Activated CD8-positive, alpha-beta memory T cell treated with anti-CD3 and anti-CD28 coated beads for 36 hours (primary cell): ENCODE measurements at regions not wholly inside any gene's neighbourhood (a gene's known extent, or its start where the extent isn't known, plus 50 kb on each side); places are given as distances from the start of the nearest gene placed in this dataset.
"Not testable (repeated sequence)": the region's sequence is repeated elsewhere in the genome, so short reads cannot be mapped to it uniquely, and the experiment has no call there.

Source experiments
- CTCF ChIA-PET: fragments of 350-600 bp; sonication (Branson Sonifier 250); formaldehyde crosslinking; loops from one replicate; lab custom pipeline; 2021; ENCODE audit warnings: antibody characterized with exemption; lab: Charles Lee
- POLR2A ChIA-PET: fragments of 350-600 bp; sonication (Branson Sonifier 250); formaldehyde crosslinking; loops from one replicate; lab custom pipeline; 2021; ENCODE audit warnings: antibody characterized with exemption; lab: Charles Lee

- CTCF ChIA-PET: no interaction called here
- POLR2A ChIA-PET: no interaction called here
These were observed 173.9 kb upstream of the TNC start for GRCh38 chr9:115291841-115292240.

DNA sequence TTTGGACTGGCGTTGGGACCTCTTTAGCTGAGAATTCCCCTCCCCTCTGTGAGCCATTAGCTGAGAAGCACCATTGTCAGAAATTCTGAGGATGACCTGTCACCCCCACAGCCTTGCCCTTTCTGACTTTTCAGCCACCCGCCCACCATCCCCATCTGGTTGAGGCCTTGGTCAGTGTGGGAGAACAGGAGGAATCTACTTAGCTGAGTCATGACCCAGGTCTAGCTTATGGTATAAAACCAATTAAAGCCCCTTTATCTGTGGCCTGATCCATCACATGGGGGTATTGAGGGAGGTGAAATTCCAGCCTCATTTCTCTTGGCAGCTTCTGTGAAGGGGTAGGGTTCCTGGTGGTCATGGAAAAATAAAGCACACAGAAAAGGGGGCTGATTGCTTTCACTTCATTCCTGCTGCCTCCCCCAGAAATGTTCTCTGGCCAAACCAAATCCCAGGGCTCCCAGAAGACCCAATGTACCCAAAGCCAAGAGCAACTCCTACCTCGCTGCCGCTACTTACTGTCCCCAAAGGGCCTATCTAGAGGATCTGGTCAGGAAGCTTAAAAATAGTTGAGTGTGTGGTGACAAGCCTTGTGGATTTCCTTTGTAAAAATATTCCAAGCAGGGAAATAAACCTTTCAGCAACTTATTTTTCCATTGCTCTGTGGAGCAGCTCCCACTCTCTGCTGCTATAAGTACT, 174.8 kb upstream of the TNC start:
- POLR2A ChIA-PET: no interaction called here
- CTCF ChIA-PET: interaction anchor here (0.5 kb wide), 1 partner anchor 157 kb away, joined by 9 read pairs; no protein-coding TSS in a partner anchor

DNA sequence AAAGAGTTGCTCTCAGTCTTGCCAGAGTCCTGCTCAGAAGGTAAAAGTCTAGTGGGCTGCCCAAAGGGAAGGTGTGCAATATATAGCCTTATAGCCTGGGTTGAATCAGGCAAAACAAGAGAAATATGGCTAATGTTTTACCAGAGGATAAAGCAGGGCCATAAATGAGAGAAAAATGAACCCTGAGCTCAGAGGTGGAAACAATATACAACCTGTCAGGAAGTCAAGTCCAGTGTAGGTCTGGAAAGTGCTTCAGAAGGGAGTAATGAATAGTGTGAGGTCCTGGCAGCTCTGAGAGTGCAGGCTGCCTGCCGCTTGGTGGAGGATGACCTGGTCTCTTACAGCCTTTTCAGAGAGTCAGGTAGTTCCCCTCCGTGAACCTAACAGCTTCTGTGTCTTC, 177.8 kb upstream of the TNC start:
- CTCF ChIA-PET: no interaction called here
- POLR2A ChIA-PET: no interaction called here

DNA sequence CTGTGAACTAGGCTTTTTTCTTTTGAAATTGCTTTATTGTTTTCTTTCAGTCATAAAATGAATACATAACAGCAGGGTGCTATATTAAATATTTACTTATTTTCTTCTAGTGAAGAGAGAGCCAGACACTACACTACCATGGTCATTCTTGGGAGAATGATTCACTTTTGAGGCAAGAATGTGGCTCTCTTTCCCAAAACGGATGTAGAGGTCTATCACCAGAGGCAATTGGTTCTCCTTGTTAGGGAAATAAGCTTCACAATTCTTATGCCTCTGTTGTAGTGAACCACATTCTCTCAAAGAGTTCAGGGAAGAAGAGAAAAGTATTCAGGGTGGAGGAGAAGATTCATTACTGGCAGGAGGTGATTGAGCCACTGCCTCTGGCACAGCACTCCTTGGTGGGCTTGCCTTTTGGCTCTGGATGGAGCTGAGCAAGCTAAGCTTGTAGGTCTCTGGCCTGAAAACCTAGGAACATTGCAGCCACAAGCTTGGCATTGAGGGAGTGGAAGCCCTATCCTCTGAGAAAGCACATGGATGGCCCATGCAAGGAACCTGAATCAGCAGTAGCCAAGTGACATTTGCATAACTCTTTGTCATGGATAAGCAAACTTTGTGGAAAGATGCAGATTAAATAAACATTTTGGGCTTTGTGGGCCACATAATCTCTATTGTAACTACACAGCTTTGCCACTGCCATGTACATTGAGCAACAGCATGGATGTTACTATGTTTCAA, 179.0 kb upstream of the TNC start:
- CTCF ChIA-PET: no interaction called here
- POLR2A ChIA-PET: no interaction called here

DNA sequence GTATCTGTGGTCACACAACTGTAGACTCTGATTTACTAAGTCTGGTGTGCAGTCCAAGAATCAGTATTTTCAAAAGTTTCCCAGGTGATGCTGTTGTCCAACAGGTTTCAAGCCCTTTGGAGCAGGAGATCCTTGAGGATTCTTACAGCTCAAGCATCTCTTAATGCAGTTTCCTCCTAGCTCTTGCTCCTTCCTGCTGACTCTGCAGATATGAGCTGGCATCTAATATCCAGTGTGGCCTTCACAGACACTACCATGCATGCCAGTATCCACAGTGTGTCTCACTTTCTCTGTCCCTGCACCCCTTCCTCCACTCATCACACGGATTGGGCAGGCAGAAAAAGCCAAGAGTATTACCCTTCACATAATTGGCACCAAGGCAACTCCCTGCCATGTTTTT, 182.2 kb upstream of the TNC start:
- CTCF ChIA-PET: no interaction called here
- POLR2A ChIA-PET: no interaction called here

GRCh38 chr9:115300874-115301273, 182.9 kb upstream of the TNC start:
- ChIA-PET POLR2A (no interaction called here), CTCF (no interaction called here)

DNA sequence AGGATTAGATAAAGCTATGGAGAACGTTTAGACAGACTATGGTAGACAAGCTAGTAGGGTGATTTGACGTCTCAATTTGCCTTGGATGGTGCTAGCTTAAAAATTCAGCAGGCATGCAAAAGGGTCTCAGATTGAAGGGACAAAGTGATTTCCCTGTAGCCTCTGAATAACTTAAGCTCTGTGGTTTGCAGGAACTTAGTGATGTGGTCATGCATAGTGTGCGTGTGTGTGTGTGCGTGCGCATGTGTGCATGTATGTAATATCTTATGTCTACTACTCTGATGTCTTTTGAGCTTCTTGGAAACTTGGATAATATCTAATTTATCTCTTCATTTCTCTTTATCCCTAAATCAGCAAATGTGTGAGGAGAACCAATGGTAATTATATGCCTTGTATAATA, 183.6 kb upstream of the TNC start:
- POLR2A ChIA-PET: no interaction called here
- CTCF ChIA-PET: no interaction called here

- CTCF ChIA-PET: no interaction called here
- POLR2A ChIA-PET: no interaction called here
These were observed 187.6 kb upstream of the TNC start for GRCh38 chr9:115305543-115305942.

GRCh38 chr9:115306865-115307264, 188.9 kb upstream of the TNC start:
- POLR2A ChIA-PET: no interaction called here
- CTCF ChIA-PET: no interaction called here

DNA sequence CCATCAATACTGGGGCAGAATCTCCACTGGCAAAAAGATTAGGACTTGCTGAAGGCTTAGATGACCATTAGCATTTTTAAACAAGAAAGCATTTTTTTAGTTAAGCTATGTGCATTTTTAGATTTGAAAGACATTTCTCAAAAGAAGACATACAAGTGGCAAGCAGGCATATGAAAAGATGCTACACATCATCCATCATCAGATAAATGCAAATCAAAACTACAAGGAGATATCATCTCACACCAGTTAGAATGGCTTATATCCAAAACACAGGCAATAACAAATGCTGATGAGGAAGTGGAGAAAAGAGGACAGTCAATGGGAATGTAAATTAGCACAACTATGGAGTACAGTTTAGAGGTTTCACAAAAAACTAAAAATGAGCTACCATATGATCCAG, 195.6 kb upstream of the TNC start:
- CTCF ChIA-PET: no interaction called here

GRCh38 chr9:115326461-115326860, 208.5 kb upstream of the TNC start:
- CTCF ChIA-PET: no interaction called here
- POLR2A ChIA-PET: no interaction called here

More for the DNA sequence above, 195.6 kb upstream of the TNC start:
- POLR2A ChIA-PET: no interaction called here

DNA sequence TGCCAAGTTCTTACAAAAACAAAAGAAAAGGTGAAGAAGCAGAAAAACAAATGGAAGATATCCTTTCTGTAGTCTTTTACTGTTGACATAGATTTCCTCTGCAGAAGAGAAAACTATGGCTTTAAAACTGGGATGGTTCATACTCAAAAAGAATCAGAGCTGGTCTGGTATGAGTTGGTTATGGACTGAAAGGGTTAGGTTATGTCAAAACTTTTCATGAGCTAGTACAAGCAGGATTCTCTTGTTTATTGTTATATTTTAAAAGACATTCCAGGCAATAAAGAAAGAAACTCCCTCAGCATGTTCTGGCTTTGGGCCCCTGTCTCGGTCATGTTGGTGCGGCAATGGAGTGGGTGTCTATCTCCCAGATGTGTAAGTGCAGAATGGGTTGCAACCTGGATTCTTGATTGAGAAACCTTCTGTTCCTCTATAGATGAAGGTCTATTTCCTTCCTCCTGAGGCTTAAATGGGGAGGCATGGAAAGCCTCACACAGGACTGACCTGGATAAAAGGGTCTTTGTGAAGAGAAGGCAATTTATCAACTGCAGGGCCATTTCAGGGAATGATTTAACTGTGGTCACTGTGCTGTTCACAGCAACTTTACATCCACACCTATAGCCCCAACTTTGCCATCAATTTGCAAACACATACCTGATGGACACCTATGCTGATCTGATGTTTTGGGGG, 209.6 kb upstream of the TNC start:
- POLR2A ChIA-PET: no interaction called here
- CTCF ChIA-PET: no interaction called here

DNA sequence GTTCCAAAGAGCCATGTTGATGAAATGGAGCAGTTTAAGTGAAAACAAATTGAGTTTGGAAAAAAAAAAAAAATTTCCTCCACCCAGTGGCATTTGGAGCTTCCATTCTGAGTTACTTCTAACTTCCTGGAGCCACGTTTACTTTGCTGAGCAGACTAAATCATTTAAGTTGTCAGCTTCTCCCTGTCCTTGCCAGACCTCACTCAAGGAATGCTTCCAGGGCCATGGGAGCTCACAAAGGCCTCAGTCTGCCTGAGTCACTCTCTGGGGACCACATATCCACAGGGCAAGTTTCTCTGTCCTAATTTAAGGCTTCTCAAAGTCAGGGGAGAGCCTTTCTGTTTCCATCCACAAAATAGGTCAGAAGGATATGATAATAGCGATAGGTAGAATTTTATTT, 210.3 kb upstream of the TNC start:
- ChIA-PET POLR2A (no interaction called here), CTCF (no interaction called here)

- ChIA-PET CTCF (no interaction called here), POLR2A (no interaction called here)
These were observed 210.7 kb upstream of the TNC start for GRCh38 chr9:115328677-115329076.

GRCh38 chr9:115333277-115334070, 215.5 kb upstream of the TNC start:
- POLR2A ChIA-PET: no interaction called here

DNA sequence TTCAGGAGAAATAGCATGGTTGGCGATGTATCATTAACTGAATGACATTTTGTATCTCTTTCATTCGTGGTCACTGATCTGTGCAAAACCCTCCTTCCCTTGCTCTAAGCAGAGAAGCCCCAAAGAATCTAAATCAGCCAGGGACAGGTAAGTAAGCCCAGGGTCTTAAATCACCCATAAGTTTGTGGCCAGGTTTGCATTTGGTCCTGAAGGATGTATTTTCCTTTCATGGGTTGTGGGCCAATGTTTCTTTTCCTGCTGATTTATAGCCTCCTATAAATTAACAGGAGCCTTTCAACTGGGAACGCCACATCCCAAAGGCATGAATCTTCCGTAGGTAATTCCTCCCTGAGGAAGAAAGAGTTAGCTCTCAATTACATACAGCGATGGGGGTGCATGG, 217.5 kb upstream of the TNC start:
- POLR2A ChIA-PET: no interaction called here
- CTCF ChIA-PET: no interaction called here

More at GRCh38 chr9:115333277-115334070, 215.5 kb upstream of the TNC start:
- CTCF ChIA-PET: no interaction called here

- ChIA-PET CTCF (no interaction called here), POLR2A (no interaction called here)
These were observed 222.4 kb upstream of the TNC start for GRCh38 chr9:115340314-115340713.

GRCh38 chr9:115341426-115341825, 223.5 kb upstream of the TNC start:
- CTCF ChIA-PET: no interaction called here

GRCh38 chr9:115347776-115348175, 229.8 kb upstream of the TNC start:
- POLR2A ChIA-PET, CTCF ChIA-PET: not testable (repeated sequence)

More at GRCh38 chr9:115341426-115341825, 223.5 kb upstream of the TNC start:
- POLR2A ChIA-PET: no interaction called here

- POLR2A ChIA-PET, CTCF ChIA-PET: not testable (repeated sequence)
These were observed 231.0 kb upstream of the TNC start for GRCh38 chr9:115348936-115349335.
